HCT116 (cell line): ENCODE measurements at regions not wholly inside any gene's neighbourhood (a gene's known extent, or its start where the extent isn't known, plus 50 kb on each side); places are given as distances from the start of the nearest gene placed in this dataset.

Experiments
- CEBPB ChIP-seq: IDR thresholded peaks from 2 replicates; pipeline ENCODE4 v1.6.1; 2012; ENCODE audit warnings: low read depth
- EZH2 ChIP-seq: fragments of 200-600 bp; sonication (generic); IDR thresholded peaks from 2 replicates; pipeline ENCODE4 v1.6.1; 2017; ENCODE audit warnings: antibody characterized with exemption, mixed run types
- EZH2phosphoT487 ChIP-seq: fragments of 200-600 bp; IDR thresholded peaks from 2 replicates; pipeline ENCODE4 v1.6.1; 2018; ENCODE audit warnings: antibody characterized with exemption, borderline replicate concordance
- FOSL1 ChIP-seq: IDR thresholded peaks from 2 replicates; pipeline ENCODE4 v1.6.1; 2012; ENCODE audit warnings: low read depth
- JUND ChIP-seq: IDR thresholded peaks from 2 replicates; pipeline ENCODE4 v1.6.1; 2012
- POLR2A ChIP-seq: IDR thresholded peaks from 2 replicates; pipeline ENCODE4 v1.7.0; 2011; ENCODE audit warnings: borderline replicate concordance; ENCODE audit not compliant: insufficient read depth, insufficient read length; ENCODE audit errors: extremely low read depth
- POLR2AphosphoS5 ChIP-seq: IDR thresholded peaks from 2 replicates; pipeline ENCODE4 v1.6.1; 2011; ENCODE audit warnings: mild to moderate bottlenecking, low read depth, low read length, moderate library complexity
- SP1 ChIP-seq: IDR thresholded peaks from 2 replicates; pipeline ENCODE4 v1.6.1; 2012; ENCODE audit warnings: low read depth
- TCF7L2 ChIP-seq: IDR thresholded peaks from 2 replicates; pipeline ENCODE4 v1.7.0; 2011; ENCODE audit warnings: borderline replicate concordance, inconsistent platforms; ENCODE audit not compliant: insufficient read depth, insufficient read length; ENCODE audit errors: extremely low read depth
- YY1 ChIP-seq: IDR thresholded peaks from 2 replicates; pipeline ENCODE4 v1.6.1; 2011; ENCODE audit warnings: low read length, low read depth, moderate library complexity, mild to moderate bottlenecking; ENCODE audit not compliant: insufficient replicate concordance; ENCODE audit errors: extremely low read depth
- TF ChIP-seq, protein P1 (sequence below), 3 experiments: fragments of 200-600 bp in 1 of 3; sonication (generic) in 1 of 3; IDR thresholded peaks in 2 of 3; conservative IDR thresholded peaks in 1 of 3; 2 replicates each; pipeline ENCODE4 v1.5.1; 2012 to 2017; ENCODE audit warnings: low read depth in 2 of 3, low read length in 2 of 3, antibody characterized with exemption in 1 of 3, borderline replicate concordance in 1 of 3, control low read depth in 1 of 3, mild to moderate bottlenecking in 1 of 3, mixed read lengths in 1 of 3, mixed run types in 1 of 3, moderate library complexity in 1 of 3; ENCODE audit not compliant: insufficient read depth in 1 of 3
- TF ChIP-seq, protein P2 (sequence below): IDR thresholded peaks from 2 replicates; pipeline ENCODE4 v1.6.1; 2012
- TF ChIP-seq, protein P3 (sequence below): IDR thresholded peaks from 2 replicates; pipeline ENCODE4 v1.6.1; 2012; ENCODE audit warnings: low read depth

DNA sequence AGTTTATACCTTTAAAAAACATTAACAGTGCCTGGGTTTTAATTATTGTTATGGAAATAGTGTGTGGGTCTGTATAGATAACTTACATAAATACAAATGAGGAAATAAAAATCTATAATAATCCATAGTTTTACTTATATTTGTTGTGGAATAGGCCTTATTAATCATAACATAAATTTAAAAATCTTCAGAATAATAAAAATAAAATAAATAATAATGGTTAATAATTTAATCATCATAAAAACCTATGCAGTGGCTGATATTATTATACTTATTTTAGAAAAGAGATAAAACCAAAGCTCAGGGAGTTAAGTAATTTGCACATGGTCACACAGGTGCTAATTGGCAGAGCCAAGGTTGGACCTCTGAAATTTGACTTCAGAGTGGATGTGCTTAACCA is 785.3 kb upstream of the SEMA6A start:
- TF ChIP-seq SP1: no peak
- TF ChIP-seq, protein P1, sequence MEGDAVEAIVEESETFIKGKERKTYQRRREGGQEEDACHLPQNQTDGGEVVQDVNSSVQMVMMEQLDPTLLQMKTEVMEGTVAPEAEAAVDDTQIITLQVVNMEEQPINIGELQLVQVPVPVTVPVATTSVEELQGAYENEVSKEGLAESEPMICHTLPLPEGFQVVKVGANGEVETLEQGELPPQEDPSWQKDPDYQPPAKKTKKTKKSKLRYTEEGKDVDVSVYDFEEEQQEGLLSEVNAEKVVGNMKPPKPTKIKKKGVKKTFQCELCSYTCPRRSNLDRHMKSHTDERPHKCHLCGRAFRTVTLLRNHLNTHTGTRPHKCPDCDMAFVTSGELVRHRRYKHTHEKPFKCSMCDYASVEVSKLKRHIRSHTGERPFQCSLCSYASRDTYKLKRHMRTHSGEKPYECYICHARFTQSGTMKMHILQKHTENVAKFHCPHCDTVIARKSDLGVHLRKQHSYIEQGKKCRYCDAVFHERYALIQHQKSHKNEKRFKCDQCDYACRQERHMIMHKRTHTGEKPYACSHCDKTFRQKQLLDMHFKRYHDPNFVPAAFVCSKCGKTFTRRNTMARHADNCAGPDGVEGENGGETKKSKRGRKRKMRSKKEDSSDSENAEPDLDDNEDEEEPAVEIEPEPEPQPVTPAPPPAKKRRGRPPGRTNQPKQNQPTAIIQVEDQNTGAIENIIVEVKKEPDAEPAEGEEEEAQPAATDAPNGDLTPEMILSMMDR (IDR thresholded peaks at IDR 0.05 in 2 of 3, conservative IDR thresholded peaks at IDR 0.05 in 1 of 3; ENCODE audit: borderline replicate concordance in 1 of 3, insufficient read depth in 1 of 3, low read depth in 2 of 3, low read length in 2 of 3): no peak
- no peak for TF ChIP-seq JUND
- TF ChIP-seq, protein P2, sequence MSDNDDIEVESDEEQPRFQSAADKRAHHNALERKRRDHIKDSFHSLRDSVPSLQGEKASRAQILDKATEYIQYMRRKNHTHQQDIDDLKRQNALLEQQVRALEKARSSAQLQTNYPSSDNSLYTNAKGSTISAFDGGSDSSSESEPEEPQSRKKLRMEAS: no peak
- no peak for TF ChIP-seq YY1
- TF ChIP-seq POLR2A: no peak
- no peak for TF ChIP-seq FOSL1
- no peak for TF ChIP-seq POLR2AphosphoS5
- no peak for TF ChIP-seq TCF7L2
- no peak for TF ChIP-seq EZH2
- TF ChIP-seq, protein P3, sequence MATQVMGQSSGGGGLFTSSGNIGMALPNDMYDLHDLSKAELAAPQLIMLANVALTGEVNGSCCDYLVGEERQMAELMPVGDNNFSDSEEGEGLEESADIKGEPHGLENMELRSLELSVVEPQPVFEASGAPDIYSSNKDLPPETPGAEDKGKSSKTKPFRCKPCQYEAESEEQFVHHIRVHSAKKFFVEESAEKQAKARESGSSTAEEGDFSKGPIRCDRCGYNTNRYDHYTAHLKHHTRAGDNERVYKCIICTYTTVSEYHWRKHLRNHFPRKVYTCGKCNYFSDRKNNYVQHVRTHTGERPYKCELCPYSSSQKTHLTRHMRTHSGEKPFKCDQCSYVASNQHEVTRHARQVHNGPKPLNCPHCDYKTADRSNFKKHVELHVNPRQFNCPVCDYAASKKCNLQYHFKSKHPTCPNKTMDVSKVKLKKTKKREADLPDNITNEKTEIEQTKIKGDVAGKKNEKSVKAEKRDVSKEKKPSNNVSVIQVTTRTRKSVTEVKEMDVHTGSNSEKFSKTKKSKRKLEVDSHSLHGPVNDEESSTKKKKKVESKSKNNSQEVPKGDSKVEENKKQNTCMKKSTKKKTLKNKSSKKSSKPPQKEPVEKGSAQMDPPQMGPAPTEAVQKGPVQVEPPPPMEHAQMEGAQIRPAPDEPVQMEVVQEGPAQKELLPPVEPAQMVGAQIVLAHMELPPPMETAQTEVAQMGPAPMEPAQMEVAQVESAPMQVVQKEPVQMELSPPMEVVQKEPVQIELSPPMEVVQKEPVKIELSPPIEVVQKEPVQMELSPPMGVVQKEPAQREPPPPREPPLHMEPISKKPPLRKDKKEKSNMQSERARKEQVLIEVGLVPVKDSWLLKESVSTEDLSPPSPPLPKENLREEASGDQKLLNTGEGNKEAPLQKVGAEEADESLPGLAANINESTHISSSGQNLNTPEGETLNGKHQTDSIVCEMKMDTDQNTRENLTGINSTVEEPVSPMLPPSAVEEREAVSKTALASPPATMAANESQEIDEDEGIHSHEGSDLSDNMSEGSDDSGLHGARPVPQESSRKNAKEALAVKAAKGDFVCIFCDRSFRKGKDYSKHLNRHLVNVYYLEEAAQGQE: no peak
- no peak for TF ChIP-seq EZH2phosphoT487
- no peak for TF ChIP-seq CEBPB
